Activated CD4-positive, alpha-beta T cell treated with anti-CD3 and anti-CD28 coated beads, Interleukin-2, amount 50 U/mL, for 48 hours (primary cell): ENCODE measurements at regions not wholly inside any gene's neighbourhood (a gene's known extent, or its start where the extent isn't known, plus 50 kb on each side); places are given as distances from the start of the nearest gene placed in this dataset.
"Not testable (repeated sequence)": the region's sequence is repeated elsewhere in the genome, so short reads cannot be mapped to it uniquely, and the experiment has no call there.

Source experiments
- DNase-seq, 2 experiments: peaks; one replicate each; pipeline ENCODE4 v3.0.0-alpha.2; 2020

DNA sequence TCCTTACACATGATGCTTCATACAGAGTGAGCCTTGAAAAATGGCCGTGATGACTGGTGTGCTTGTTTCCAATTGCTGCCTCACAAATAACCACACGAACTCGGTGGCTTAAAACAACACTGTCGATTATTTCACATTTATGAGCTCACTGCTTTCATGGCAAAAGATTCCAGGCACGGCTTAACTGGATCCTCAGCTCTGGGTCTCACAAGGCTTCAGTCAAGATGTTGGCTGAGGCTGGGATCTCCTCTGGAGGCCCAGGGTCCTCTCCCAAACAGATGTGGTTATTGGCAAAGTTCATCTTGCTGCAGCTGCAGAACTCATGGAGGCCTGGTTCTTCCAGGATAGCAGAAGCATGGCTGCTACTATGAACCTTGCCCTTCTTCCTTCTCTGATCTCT lies 144.6 kb downstream of the TFAP2C start:
- no peak for DNase-seq

- DNase-seq: no peak
Observed at GRCh38 chr20:56774873-56775272, 145.8 kb downstream of the TFAP2C start.

- no peak for DNase-seq
Observed at GRCh38 chr20:56776345-56776744, 147.2 kb downstream of the TFAP2C start.

GRCh38 chr20:56778765-56779195 lies 149.7 kb downstream of the TFAP2C start:
- no peak for DNase-seq

GRCh38 chr20:56779452-56780143 lies 150.5 kb downstream of the TFAP2C start:
- no peak for DNase-seq

GRCh38 chr20:56780266-56780665 lies 151.2 kb downstream of the TFAP2C start:
- DNase-seq: no peak

DNA sequence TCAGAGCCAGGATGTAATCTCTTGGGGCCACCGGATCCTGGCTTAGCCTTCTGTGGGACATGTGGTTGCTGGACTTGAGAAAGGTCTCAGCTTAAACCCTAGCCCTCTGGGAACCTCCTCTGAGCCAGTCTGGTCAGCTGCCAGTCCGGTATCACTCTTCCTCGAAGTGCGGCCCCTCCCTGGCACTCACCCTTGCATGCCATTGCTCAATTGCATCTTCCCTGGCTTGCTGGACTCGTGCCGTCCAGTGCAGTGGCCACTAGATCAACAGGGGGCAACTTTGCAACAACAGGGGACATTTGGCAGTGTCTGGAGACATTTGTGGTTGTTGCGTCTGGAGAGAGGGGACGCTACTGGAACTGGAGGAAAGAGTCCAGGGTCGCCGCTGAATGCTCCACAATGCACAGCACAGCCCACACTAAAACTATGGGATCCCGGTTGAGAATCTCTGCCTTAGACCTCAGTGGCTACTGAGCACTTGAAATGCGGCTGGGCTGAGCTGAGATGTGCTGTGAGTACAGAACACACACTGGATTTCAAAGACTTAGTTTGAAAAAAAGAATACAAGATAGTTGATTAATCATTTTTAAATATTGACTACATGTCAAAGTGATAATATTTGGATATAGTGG lies 152.1 kb downstream of the TFAP2C start:
- no peak for DNase-seq

GRCh38 chr20:56781987-56782560 lies 153.0 kb downstream of the TFAP2C start:
- not testable (repeated sequence) for DNase-seq

GRCh38 chr20:56782814-56783213 lies 153.7 kb downstream of the TFAP2C start:
- not testable (repeated sequence) for DNase-seq

- no peak for DNase-seq
Observed at GRCh38 chr20:56783826-56784225, 154.7 kb downstream of the TFAP2C start.

GRCh38 chr20:56786503-56786902 lies 157.4 kb downstream of the TFAP2C start:
- DNase-seq: no peak

DNA sequence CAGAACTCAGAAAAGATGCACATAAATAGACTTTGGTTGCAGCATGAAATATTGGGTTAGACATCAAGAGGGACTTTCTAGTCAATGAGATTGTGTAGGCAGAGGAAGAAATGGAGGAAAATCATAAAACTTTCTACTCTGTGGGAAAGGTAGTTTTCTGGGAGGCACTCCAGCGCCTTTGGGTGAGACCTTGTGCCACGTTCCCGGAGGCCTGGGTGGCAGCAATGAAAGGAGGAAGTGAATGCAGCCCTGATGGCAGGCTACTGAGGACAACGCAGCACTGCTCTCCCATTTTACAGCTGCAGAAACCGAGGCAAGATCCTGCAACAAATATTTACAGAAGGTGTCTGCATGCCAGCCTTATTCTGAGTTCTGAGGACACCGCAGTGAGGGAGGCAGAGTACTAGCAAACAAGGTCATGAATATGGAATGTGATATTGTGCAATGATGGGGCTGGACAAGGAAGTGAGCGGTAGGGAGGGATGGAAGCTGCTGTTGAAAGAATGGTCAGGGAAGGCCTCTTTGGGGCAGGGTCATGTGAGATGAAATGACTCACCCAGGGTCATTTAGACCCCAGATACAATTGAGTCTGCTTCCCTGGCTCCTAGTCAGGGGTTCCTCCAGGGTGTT lies 159.1 kb downstream of the TFAP2C start:
- no peak for DNase-seq

- no peak for DNase-seq
Observed at GRCh38 chr20:56788671-56789610, 159.8 kb downstream of the TFAP2C start.

GRCh38 chr20:56793916-56794315 lies 164.8 kb downstream of the TFAP2C start:
- DNase-seq: no peak

DNA sequence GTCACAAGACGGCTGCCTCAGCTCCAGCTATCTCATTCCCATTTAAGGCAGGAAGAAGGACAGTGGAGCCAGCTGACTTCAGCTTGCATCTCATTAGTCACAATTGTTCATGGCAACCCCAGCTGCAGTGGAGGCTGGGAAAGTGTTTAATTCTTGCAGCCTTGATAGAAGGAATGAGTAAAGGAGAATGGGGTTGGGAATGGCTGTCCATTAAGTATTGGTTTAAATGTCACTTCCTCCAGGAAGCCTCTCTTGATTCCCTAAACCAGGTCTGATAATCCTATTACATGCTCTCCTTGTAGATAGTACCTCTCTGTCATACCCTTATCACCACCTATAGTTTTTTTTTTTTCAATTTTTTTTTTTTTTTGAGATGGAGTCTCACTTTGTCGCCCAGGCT lies 166.4 kb downstream of the TFAP2C start:
- DNase-seq: no peak

GRCh38 chr20:56796345-56796744 lies 167.2 kb downstream of the TFAP2C start:
- DNase-seq: no peak

DNA sequence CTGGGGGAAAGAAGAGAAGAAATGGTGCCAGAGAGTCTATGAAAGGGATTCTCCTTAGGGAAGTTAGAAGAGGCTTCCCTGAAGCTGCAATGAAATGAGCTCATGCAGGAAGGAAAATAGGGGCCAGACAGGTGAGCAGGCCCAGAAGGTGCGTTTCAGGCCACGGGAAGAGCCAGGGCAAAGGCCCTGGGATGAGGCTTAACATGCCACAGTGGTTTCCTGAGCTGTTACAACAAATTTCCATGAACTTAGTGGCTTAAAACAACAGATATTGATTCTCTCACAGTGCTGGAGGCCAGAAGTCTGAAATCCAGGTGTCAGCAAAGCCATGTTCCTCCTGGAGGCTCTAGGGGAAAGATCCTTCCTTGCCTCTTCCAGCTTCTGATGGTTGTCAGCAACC lies 167.9 kb downstream of the TFAP2C start:
- no peak for DNase-seq

DNA sequence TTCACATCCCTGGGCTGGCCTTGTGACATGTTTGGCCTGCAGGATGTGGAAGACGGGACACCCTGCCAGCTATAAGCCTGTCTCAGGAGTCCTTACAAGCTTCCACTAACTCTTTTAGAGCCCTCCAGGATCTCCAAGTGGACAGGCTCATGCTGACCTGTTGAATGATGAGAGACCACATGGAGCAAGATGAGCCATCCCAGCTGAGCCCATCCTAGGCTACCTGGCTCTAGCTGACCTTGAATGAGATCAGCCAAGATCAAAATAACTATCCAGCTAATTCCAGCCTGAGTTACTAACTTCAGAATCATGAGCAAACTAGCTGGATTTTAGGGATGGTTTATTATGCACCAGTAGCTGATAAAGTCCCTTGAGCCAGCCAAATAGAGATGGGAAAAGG lies 169.5 kb downstream of the TFAP2C start:
- no peak for DNase-seq

DNA sequence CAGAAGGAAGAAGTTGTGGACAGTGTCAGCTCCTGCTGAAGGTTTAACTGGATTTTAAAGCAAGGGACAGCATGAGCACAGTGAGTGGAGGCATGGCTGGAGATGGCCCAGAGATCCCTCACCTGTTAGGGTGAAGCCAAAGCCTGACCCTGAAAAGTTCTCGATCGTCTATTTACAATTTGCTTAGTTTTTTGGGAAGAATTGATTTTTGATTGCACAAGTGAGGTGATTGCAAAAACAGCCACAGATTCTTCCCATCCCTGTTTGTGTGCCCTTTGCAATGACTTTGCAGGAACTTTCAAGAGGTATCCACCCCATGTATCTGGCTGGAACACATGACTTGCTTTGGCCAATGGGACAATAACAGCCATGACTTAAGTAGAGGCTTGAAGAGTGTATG lies 170.1 kb downstream of the TFAP2C start:
- DNase-seq: no peak

GRCh38 chr20:56800088-56800487 lies 171.0 kb downstream of the TFAP2C start:
- no peak for DNase-seq

GRCh38 chr20:56801971-56802755 lies 173.1 kb downstream of the TFAP2C start:
- no peak for DNase-seq

GRCh38 chr20:56802805-56803204 lies 173.7 kb downstream of the TFAP2C start:
- DNase-seq: no peak
